Kidney tubule cell (primary cell): ENCODE measurements at regions not wholly inside any gene's neighbourhood (a gene's known extent, or its start where the extent isn't known, plus 50 kb on each side); places are given as distances from the start of the nearest gene placed in this dataset.

Experiments
- DNase-seq: peaks from one replicate; pipeline ENCODE4 v3.0.0-alpha.2; 2018; ENCODE audit warnings: low spot score

DNA sequence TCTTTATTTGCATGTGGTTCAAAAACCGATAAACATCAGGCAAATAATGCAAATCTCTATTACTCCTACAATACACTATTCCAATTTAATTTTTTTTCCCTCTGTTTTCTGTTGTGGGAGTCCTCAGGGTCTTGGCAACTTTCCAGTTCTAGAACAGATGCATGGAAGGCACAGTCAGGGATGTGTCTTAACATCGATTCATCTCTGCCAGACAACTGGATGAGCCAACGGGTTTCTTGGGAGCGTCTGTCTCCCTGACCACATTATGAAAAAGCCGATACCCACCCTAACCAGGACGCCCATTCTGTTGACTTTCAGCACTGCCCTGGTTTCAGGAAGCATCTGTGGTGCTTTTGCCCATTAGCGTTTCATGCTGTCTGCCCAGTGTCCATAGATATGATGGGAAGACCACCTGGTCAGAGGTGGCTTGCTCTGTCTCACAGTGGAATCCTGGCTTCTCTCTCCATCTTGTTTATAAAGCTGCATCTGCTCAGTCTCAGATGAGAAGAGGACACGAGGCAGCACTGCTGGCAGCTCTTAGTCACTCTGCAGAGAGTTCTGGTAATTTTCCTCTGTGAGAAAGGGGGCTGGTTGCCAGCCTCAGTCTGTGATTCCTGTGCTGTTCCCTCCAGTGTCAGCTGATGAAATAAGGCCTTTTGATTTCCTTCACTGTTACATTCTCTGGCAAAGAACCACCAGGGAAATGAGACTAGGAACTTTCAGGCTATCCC lies 57.9 kb upstream of the KCNE4 start:
- DNase-seq, result peak; percentile 55

GRCh38 chr2:222998459-222998858 lies 53.5 kb upstream of the KCNE4 start:
- no peak for DNase-seq

DNA sequence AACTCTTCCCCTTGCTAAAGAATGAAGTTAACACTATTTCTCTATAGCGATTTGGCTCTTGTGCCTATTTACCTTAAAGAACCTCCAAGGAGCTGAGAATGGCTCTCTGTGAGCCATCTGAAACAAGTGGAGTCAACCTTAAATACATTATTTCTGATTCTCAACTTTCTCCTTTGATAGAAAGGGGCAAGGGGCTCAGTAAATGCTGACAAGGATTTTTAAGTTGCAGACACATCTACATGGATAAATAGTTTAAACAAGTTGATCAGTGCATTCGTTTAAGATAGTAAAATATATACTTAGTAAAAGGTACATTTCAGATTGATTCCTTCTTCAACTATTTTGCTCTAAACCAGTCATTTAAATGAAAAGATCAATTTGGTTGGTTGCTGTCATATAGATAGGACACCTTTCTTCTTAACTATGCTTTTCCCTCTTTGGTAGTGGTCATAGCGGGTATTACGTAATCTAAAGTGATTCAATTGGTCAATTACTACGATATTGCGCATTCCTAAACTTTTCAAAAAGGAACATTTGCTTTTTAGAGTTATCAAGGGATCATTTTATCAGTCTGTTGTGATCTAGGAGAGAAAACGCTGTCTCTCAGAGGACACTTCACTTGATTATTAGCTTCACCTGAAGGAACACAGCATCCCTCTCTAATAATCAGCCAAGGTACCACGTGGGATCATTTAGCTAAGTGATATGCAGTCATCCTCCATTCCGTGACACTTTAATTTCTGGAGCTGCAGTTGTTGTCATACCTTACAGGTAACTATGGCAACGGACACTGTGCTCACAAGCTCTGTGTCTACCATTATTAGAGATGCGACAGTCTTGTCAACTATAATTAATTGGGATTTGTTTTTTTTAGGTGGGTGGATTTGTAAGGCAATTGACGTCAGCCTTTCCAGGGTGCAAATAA lies 50.9 kb upstream of the KCNE4 start:
- no peak for DNase-seq

- no peak for DNase-seq
Observed at GRCh38 chr2:223001797-223002175, 50.2 kb upstream of the KCNE4 start.
